H1 (cell line): ENCODE measurements at regions not wholly inside any gene's neighbourhood (a gene's known extent, or its start where the extent isn't known, plus 50 kb on each side); places are given as distances from the start of the nearest gene placed in this dataset.

Experiments used
- CTCF ChIA-PET: fragments of 300-600 bp; sonication (Branson Sonifier 250); formaldehyde crosslinking; loops from one replicate; lab custom pipeline; 2021; ENCODE audit not compliant: partially characterized antibody; lab: Charles Lee
- POLR2A ChIA-PET: fragments of 300-600 bp; sonication (Branson Sonifier 250); formaldehyde crosslinking; loops from one replicate; lab custom pipeline; 2021; ENCODE audit warnings: inconsistent platforms; ENCODE audit not compliant: partially characterized antibody; lab: Charles Lee
- DNase-seq, 2 experiments: peaks; one replicate each; pipeline versions ENCODE4 v3.0.0 to v3.0.0-alpha.2; 2010 to 2022; ENCODE audit warnings: low spot score in 2 of 2, low read depth in 1 of 2, mixed read lengths in 1 of 2
- FAIRE-seq: peaks from 2 replicates; lab custom pipeline; 2011; peaks lifted over from hg19 to GRCh38; lab: Jason Lieb, UNC
- H2AFZ ChIP-seq: 2 replicates; pipeline ENCODE4 v1.8.1; 2012; ENCODE audit warnings: low read length, inconsistent platforms
- H2AK5ac ChIP-seq: 2 replicates; pipeline ENCODE4 v1.6.1; 2013; ENCODE audit warnings: low read depth, low read length
- H2BK120ac ChIP-seq: replicated peaks from 2 replicates; pipeline ENCODE3; 2013; ENCODE audit warnings: low read depth, low read length, inconsistent platforms
- H2BK12ac ChIP-seq: 2 replicates; pipeline ENCODE4 v1.6.1; 2013; ENCODE audit warnings: low read depth, low read length
- H2BK15ac ChIP-seq: 2 replicates; pipeline ENCODE4 v1.6.1; 2013; ENCODE audit warnings: low read length
- H2BK20ac ChIP-seq: 2 replicates; pipeline ENCODE4 v1.6.1; 2013; ENCODE audit warnings: low read length
- H2BK5ac ChIP-seq: 2 replicates; pipeline ENCODE4 v1.6.1; 2013; ENCODE audit warnings: low read depth, low read length
- H3K14ac ChIP-seq: 2 replicates; pipeline ENCODE4 v1.6.1; 2013; ENCODE audit warnings: inconsistent platforms; ENCODE audit not compliant: insufficient read length
- H3K18ac ChIP-seq: 2 replicates; pipeline ENCODE4 v1.6.1; 2013; ENCODE audit warnings: low read length; ENCODE audit errors: extremely low read depth
- H3K23ac ChIP-seq: 2 replicates; pipeline ENCODE4 v1.6.1; 2013; ENCODE audit warnings: inconsistent platforms; ENCODE audit not compliant: insufficient read length
- H3K23me2 ChIP-seq: 2 replicates; pipeline ENCODE4 v1.6.1; 2013; ENCODE audit warnings: low read depth, low read length
- H3K27ac ChIP-seq: 2 replicates; pipeline ENCODE4 v1.6.1; 2011; ENCODE audit warnings: low read depth, low read length, inconsistent platforms
- H3K27me3 ChIP-seq, 4 experiments: replicated peaks in 1 of 4; 1 replicate in 1 of 4; 2 replicates in 3 of 4; pipeline versions ENCODE4 v1.6.1 to v1.8.1; 2011 to 2013; ENCODE audit warnings: low read length in 3 of 4, mild to moderate bottlenecking in 3 of 4, inconsistent platforms in 2 of 4, mixed read lengths in 2 of 4, moderate library complexity in 1 of 4; ENCODE audit not compliant: control insufficient read depth in 3 of 4, insufficient read depth in 3 of 4; ENCODE audit errors: extremely low read depth in 1 of 4
- H3K36me3 ChIP-seq, 4 experiments: 2 replicates each; pipeline versions ENCODE4 v1.6.1 to v1.8.1; 2011 to 2013; ENCODE audit warnings: mild to moderate bottlenecking in 4 of 4, low read length in 3 of 4, moderate library complexity in 2 of 4, control low read depth in 1 of 4, inconsistent platforms in 1 of 4; ENCODE audit not compliant: insufficient read depth in 4 of 4, control insufficient read depth in 2 of 4
- H3K4ac ChIP-seq: replicated peaks from 2 replicates; pipeline ENCODE3; 2013; ENCODE audit warnings: low read length, low read depth, mixed read lengths, inconsistent platforms; ENCODE audit not compliant: insufficient read length
- H3K4me1 ChIP-seq, 4 experiments: replicated peaks in 1 of 4; 1 replicate in 1 of 4; 2 replicates in 3 of 4; pipeline versions ENCODE4 v1.6.1 to v1.8.1; 2011 to 2013; ENCODE audit warnings: low read length in 3 of 4, inconsistent platforms in 2 of 4, mixed read lengths in 1 of 4; ENCODE audit not compliant: insufficient read depth in 4 of 4, control insufficient read depth in 3 of 4
- H3K4me2 ChIP-seq, 2 experiments: 2 replicates each; pipeline versions ENCODE4 v1.6.1 to v1.8.1; 2011 to 2013; ENCODE audit warnings: low read depth in 2 of 2, low read length in 2 of 2, control low read depth in 1 of 2, inconsistent platforms in 1 of 2, mild to moderate bottlenecking in 1 of 2; ENCODE audit not compliant: insufficient read depth in 1 of 2
- H3K4me3 ChIP-seq, 4 experiments: fragments of 200-600, 300-600 bp in 1 of 4; sonication (generic), shearing (Covaris generic), sonication (Bioruptor Twin) in 1 of 4; 2 replicates each; pipeline versions ENCODE4 v1.5.1 to v1.8.1; 2011 to 2016; ENCODE audit warnings: low read length in 4 of 4, low read depth in 3 of 4, control low read depth in 2 of 4, inconsistent platforms in 2 of 4, mild to moderate bottlenecking in 2 of 4, mixed read lengths in 1 of 4, moderate library complexity in 1 of 4; ENCODE audit not compliant: insufficient read depth in 2 of 4; ENCODE audit errors: extremely low read depth in 1 of 4
- H3K56ac ChIP-seq: replicated peaks from 2 replicates; pipeline ENCODE3; 2013; ENCODE audit warnings: low read depth, mild to moderate bottlenecking, mixed read lengths, low read length, inconsistent platforms; ENCODE audit not compliant: insufficient read length
- H3K79me1 ChIP-seq: 2 replicates; pipeline ENCODE4 v1.6.1; 2013; ENCODE audit warnings: low read depth, low read length, control low read depth
- H3K79me2 ChIP-seq, 2 experiments: 2 replicates each; pipeline versions ENCODE4 v1.6.1 to v1.8.1; 2012 to 2013; ENCODE audit warnings: low read length in 2 of 2, mild to moderate bottlenecking in 2 of 2, inconsistent platforms in 1 of 2; ENCODE audit not compliant: insufficient read depth in 2 of 2, control insufficient read depth in 1 of 2
- H3K9ac ChIP-seq, 4 experiments: replicated peaks in 1 of 4; 1 replicate in 1 of 4; 2 replicates in 3 of 4; pipeline versions ENCODE4 v1.6.1 to v1.8.1; 2011 to 2013; ENCODE audit warnings: low read depth in 3 of 4, low read length in 3 of 4, control low read depth in 2 of 4, mild to moderate bottlenecking in 2 of 4, moderate library complexity in 2 of 4, inconsistent platforms in 1 of 4; ENCODE audit errors: extremely low read depth in 1 of 4
- H3K9me3 ChIP-seq, 2 experiments: 2 replicates each; pipeline versions ENCODE4 v1.6.1 to v1.8.1; 2012 to 2013; ENCODE audit warnings: mild to moderate bottlenecking in 2 of 2, moderate library complexity in 2 of 2, control low read depth in 1 of 2, inconsistent platforms in 1 of 2, low read depth in 1 of 2, low read length in 1 of 2, mixed read lengths in 1 of 2; ENCODE audit not compliant: insufficient read depth in 2 of 2
- H4K20me1 ChIP-seq, 2 experiments: replicated peaks in 1 of 2; 2 replicates each; pipeline versions ENCODE3 to v1.8.1; 2011 to 2013; ENCODE audit warnings: inconsistent platforms in 2 of 2, low read length in 2 of 2, mild to moderate bottlenecking in 1 of 2; ENCODE audit not compliant: insufficient read depth in 2 of 2, control insufficient read depth in 1 of 2
- H4K5ac ChIP-seq: 2 replicates; pipeline ENCODE4 v1.6.1; 2013; ENCODE audit warnings: low read length, low read depth, mixed read lengths, inconsistent platforms; ENCODE audit not compliant: insufficient read length
- H4K8ac ChIP-seq: 2 replicates; pipeline ENCODE4 v1.8.0; 2013; ENCODE audit warnings: mild to moderate bottlenecking, moderate library complexity, low read length, inconsistent platforms; ENCODE audit not compliant: insufficient read depth; ENCODE audit errors: extremely low read depth
- H4K91ac ChIP-seq: replicated peaks from 2 replicates; pipeline ENCODE3; 2013; ENCODE audit warnings: low read length, mixed read lengths, inconsistent platforms; ENCODE audit not compliant: insufficient read length
- CHD1 ChIP-seq: IDR thresholded peaks from 2 replicates; pipeline ENCODE4 v1.6.1; 2012; ENCODE audit warnings: low read depth, low read length, improper control_type of control experiment
- CTBP2 ChIP-seq: IDR thresholded peaks from 2 replicates; pipeline ENCODE4 v1.7.0; 2011; ENCODE audit warnings: borderline replicate concordance, mild to moderate bottlenecking, moderate library complexity, mixed read lengths, low read length; ENCODE audit not compliant: insufficient read depth, insufficient read length
- CTCF ChIP-seq, 3 experiments: IDR thresholded peaks; 1 replicate in 2 of 3; 2 replicates in 1 of 3; pipeline versions ENCODE4 v1.5.1 to v1.6.1; 2011; ENCODE audit warnings: low read length in 3 of 3, mild to moderate bottlenecking in 3 of 3, inconsistent platforms in 2 of 3, low read depth in 1 of 3, moderate library complexity in 1 of 3; ENCODE audit not compliant: insufficient read depth in 1 of 3; ENCODE audit errors: control extremely low read depth in 1 of 3
- JUN ChIP-seq: IDR thresholded peaks from 2 replicates; pipeline ENCODE4 v1.6.1; 2011; ENCODE audit warnings: low read depth, mild to moderate bottlenecking, improper control_type of control experiment, low read length
- JUND ChIP-seq: IDR thresholded peaks from 2 replicates; pipeline ENCODE4 v1.6.1; 2011; ENCODE audit warnings: mild to moderate bottlenecking, improper control_type of control experiment, low read length
- KDM1A ChIP-seq: fragments of 200-600, 300-600 bp; sonication (generic); IDR thresholded peaks from 2 replicates; pipeline ENCODE4 v1.7.1; 2016; ENCODE audit warnings: mild to moderate bottlenecking, low read length, borderline replicate concordance
- KDM4A ChIP-seq: IDR thresholded peaks from one replicate; pipeline ENCODE4 v1.7.1; 2012; ENCODE audit warnings: low read depth, mild to moderate bottlenecking, moderate library complexity, low read length, inconsistent platforms; ENCODE audit not compliant: severe bottlenecking
- MAX ChIP-seq: IDR thresholded peaks from 2 replicates; pipeline ENCODE4 v1.6.1; 2012; ENCODE audit warnings: inconsistent platforms
- POLR2AphosphoS5 ChIP-seq: IDR thresholded peaks from 2 replicates; pipeline ENCODE4 v1.6.1; 2011; ENCODE audit warnings: low read depth, low read length
- RBBP5 ChIP-seq: IDR thresholded peaks from 2 replicates; pipeline ENCODE4 v1.7.1; 2012; ENCODE audit warnings: low read depth, mild to moderate bottlenecking, inconsistent platforms, low read length, moderate library complexity, borderline replicate concordance
- SIRT6 ChIP-seq: IDR thresholded peaks from one replicate; pipeline ENCODE4 v1.7.1; 2012; ENCODE audit warnings: low read length, inconsistent platforms
- SP2 ChIP-seq: IDR thresholded peaks from 2 replicates; pipeline ENCODE4 v1.6.1; 2012; ENCODE audit warnings: mild to moderate bottlenecking, low read length, inconsistent platforms
- TAF1 ChIP-seq: IDR thresholded peaks from 2 replicates; pipeline ENCODE4 v1.6.1; 2011; ENCODE audit warnings: mild to moderate bottlenecking, low read depth, low read length
- TBP ChIP-seq: IDR thresholded peaks from 2 replicates; pipeline ENCODE4 v1.6.1; 2011; ENCODE audit warnings: low read depth, low read length, improper control_type of control experiment
- TEAD4 ChIP-seq: IDR thresholded peaks from 2 replicates; pipeline ENCODE4 v1.6.1; 2012; ENCODE audit warnings: low read depth, low read length, inconsistent platforms, mixed read lengths

GRCh38 chr15:81540909-81541308 is 166.9 kb upstream of the TMC3 start:
- Histone ChIP-seq H3K4me3 (no peak overlapping the region), H3K9me3 (no peaks in the 10 kb centered on the region), H2BK5ac (no peak overlapping the region), H3K23me2 (no peaks in the 10 kb centered on the region), H3K23ac (no peak overlapping the region), H2AFZ (no peak overlapping the region), H3K27ac (no peak overlapping the region), H2BK120ac (no peak overlapping the region), H4K20me1 (no peaks in the 10 kb centered on the region), H3K18ac (no peak overlapping the region), H3K4me1 (no peaks in the 10 kb centered on the region), H4K5ac (no peak overlapping the region), H3K27me3 (no peaks in the 10 kb centered on the region), H3K14ac (no peak overlapping the region), H3K9ac (no peak overlapping the region), H3K79me2 (no peaks in the 10 kb centered on the region), H3K4ac (no peak overlapping the region), H2BK15ac (no peak overlapping the region), H2BK12ac (no peak overlapping the region), H2AK5ac (no peak overlapping the region), H3K79me1 (no peaks in the 10 kb centered on the region), H4K91ac (no peak overlapping the region), H2BK20ac (no peak overlapping the region), H3K36me3 (no peaks in the 10 kb centered on the region), H3K4me2 (no peak overlapping the region), H4K8ac (no peak overlapping the region), H3K56ac (no peak overlapping the region)
- ChIA-PET CTCF (no interaction called here), POLR2A (no interaction called here)
- FAIRE-seq (no peak), DNase-seq (no peak)
- no peak for TF ChIP-seq POLR2AphosphoS5
- no peak for TF ChIP-seq JUND
- TF ChIP-seq CHD1: no peak
- no peak for TF ChIP-seq TAF1
- no peak for TF ChIP-seq SP2
- TF ChIP-seq KDM1A: no peak
- TF ChIP-seq MAX: no peak
- no peak for TF ChIP-seq TBP
- no peak for TF ChIP-seq CTCF (IDR thresholded peaks at IDR 0.05; ENCODE audit: control extremely low read depth in 1 of 3, insufficient read depth in 1 of 3, low read depth in 1 of 3, low read length in 3 of 3)
- TF ChIP-seq CTBP2: no peak
- no peak for TF ChIP-seq JUN
- no peak for TF ChIP-seq TEAD4
- no peak for TF ChIP-seq SIRT6
- no peak for TF ChIP-seq KDM4A
- TF ChIP-seq RBBP5: no peak
